Epithelial cell of proximal tubule (primary cell): ENCODE measurements at regions not wholly inside any gene's neighbourhood (a gene's known extent, or its start where the extent isn't known, plus 50 kb on each side); places are given as distances from the start of the nearest gene placed in this dataset.

ENCODE experiments used
- DNase-seq: peaks from one replicate; pipeline ENCODE4 v3.0.0-alpha.2; 2011; ENCODE audit warnings: low read depth
- H3K4me3 ChIP-seq: 2 replicates; pipeline ENCODE4 v1.5.1; 2011; ENCODE audit warnings: low read depth, mild to moderate bottlenecking, low read length
- TF ChIP-seq, protein P1 (sequence below): conservative IDR thresholded peaks from 2 replicates; pipeline ENCODE4 v1.5.1; 2012; ENCODE audit warnings: low read depth, mild to moderate bottlenecking, low read length

DNA sequence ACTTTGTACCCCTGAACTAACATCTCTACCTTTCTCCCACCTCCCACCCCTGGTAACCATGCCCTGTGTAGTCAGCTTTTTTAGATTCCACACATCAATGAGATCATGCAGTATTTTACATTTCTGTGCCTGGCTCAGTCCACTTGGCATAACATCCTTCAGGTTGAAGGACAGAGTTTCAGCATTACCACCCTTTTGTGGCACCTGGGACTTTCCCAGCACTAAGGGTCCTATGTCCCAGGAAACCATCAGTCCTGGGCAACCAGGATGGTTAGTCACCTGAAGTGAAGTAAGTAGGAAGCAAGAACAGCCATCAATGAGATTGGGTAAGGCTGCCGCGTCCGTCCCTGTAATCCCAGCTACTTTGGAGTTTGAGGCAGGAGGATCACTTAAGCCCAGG, 370.6 kb downstream of the SIPA1L2 start:
- no peak overlapping the region for H3K4me3 ChIP-seq
- DNase-seq: no peak
- TF ChIP-seq, protein P1, sequence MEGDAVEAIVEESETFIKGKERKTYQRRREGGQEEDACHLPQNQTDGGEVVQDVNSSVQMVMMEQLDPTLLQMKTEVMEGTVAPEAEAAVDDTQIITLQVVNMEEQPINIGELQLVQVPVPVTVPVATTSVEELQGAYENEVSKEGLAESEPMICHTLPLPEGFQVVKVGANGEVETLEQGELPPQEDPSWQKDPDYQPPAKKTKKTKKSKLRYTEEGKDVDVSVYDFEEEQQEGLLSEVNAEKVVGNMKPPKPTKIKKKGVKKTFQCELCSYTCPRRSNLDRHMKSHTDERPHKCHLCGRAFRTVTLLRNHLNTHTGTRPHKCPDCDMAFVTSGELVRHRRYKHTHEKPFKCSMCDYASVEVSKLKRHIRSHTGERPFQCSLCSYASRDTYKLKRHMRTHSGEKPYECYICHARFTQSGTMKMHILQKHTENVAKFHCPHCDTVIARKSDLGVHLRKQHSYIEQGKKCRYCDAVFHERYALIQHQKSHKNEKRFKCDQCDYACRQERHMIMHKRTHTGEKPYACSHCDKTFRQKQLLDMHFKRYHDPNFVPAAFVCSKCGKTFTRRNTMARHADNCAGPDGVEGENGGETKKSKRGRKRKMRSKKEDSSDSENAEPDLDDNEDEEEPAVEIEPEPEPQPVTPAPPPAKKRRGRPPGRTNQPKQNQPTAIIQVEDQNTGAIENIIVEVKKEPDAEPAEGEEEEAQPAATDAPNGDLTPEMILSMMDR: no peak

DNA sequence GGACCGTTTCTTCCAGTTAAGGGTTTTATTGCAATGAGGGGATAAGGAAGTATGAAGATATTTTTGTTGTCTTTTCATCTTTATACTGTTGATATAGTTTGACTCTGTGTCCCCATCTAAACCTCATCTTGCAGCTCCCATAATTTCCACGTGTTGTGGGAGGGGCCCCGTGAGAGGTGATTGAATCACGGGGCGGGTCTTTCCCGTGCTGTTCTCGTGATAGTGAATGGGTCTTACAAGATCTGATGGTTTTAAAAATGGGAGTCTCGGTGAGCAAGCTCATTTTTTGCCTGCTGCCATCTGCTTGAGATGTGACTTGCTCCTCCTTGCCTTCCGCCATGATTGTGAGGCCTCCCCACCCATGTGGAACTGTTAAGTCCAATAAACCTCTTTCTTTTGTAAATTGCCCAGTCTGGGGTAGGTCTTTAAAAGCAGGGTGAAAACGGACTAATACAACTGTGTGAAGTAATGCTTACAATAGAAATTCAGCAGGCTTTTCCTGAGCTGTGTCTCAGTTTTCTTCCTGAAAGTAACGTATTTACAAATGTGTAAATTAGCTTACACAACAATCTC, 377.3 kb downstream of the SIPA1L2 start:
- TF ChIP-seq, protein P1: no peak
- no peak overlapping the region for H3K4me3 ChIP-seq
- DNase-seq: no peak

GRCh38 chr1:232250838-232251237, 379.1 kb downstream of the SIPA1L2 start:
- TF ChIP-seq, protein P1: no peak
- H3K4me3 ChIP-seq: no peak overlapping the region
- no peak for DNase-seq

- H3K4me3 ChIP-seq: no peak overlapping the region
- TF ChIP-seq, protein P1: no peak
- DNase-seq: no peak
Measured at GRCh38 chr1:232249861-232250777, 379.8 kb downstream of the SIPA1L2 start.

DNA sequence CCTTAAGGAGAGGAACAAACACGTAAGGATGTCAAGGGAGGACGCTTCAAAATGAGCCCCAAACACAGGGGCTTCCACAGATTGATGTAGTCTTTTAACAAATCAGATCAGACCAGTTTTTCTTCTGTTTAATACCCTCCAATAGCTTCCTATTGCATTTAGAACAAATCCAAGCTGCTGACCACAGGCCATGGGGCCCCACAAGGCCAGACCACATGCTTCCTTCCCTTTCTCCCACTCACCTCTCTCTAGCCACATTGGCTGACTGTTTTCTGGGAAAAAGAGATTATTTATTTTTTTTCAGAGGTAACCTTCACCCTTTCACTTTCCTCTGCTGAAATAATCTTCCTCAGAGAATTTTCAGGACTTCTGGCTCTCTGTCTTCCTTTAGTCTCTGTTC, 380.6 kb downstream of the SIPA1L2 start:
- TF ChIP-seq, protein P1: no peak
- no peak overlapping the region for H3K4me3 ChIP-seq
- no peak for DNase-seq

GRCh38 chr1:232248276-232248820, 381.6 kb downstream of the SIPA1L2 start:
- DNase-seq: no peak
- H3K4me3 ChIP-seq: no peak overlapping the region
- TF ChIP-seq, protein P1: no peak
